HG02798 (cell line): ENCODE measurements at regions not wholly inside any gene's neighbourhood (a gene's known extent, or its start where the extent isn't known, plus 50 kb on each side); places are given as distances from the start of the nearest gene placed in this dataset.

ENCODE experiments used
- ATAC-seq: cut with Tn5 transposase; IDR thresholded peaks from one replicate; pipeline ENCODE4 v1.9.1; 2021; ENCODE audit warnings: mild to moderate bottlenecking; ENCODE audit not compliant: unreplicated experiment, poor library complexity

GRCh38 chr5:11997942-11998341 lies 93.7 kb upstream of the CTNND2 start:
- ATAC-seq = no peak

DNA sequence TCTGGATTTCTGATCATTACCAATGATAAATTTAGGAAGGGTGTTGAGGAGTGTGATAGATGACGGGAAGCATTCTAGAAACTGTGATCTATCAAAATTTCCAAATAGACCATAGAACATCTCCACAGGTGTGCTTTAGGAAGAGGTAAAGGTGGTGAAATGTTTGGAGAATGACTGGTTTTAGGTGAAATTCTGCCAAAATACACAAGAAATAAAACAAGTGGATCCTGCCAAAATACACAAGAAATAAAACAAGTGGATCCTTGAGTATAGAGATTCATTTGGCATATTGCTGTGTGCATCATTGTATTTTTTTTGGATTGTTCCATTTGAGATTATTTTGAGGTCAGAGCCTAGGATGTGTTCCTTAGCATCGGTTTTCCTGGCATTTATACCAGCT lies 88.3 kb upstream of the CTNND2 start:
- no peak for ATAC-seq

- no peak for ATAC-seq
Measured at GRCh38 chr5:11985993-11986392, 81.7 kb upstream of the CTNND2 start.

DNA sequence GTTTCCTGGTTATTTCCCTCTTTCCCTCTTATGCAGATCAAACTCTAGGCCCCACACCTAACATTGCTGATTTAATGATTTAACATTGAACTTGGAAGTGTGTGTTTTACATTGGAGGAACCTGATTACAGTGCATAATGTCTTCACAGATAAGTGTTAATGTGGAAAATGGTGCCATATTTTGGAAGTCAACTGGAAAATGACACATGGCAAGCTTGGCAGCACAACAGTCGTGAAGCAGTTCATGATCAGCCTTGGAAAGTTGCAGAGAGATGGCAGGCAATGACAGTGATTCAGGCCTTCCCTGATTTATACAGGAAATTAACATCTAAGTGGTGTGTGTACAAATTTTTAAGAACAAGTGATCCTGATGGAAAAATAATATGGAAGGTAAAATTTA lies 80.0 kb upstream of the CTNND2 start:
- ATAC-seq = no peak

DNA sequence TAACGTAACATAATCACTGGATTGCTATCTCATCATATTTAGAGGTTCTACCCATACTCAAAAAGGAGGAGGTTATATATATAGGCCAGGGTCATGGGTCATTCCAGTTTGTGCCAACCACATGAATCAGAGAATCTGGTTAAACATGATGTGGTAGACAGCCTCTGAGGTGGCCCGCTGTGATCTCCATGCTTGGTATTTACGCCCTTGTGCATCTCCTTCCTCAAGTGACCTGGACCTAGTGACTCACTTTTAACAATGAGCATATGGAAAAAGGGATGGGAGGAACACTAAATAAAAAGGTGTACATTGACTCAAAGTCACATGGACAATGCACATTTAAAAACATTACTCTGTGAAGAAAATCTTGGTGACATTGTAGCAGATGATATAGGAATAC lies 77.7 kb upstream of the CTNND2 start:
- ATAC-seq = no peak

- no peak for ATAC-seq
Measured at GRCh38 chr5:11977904-11978303, 73.7 kb upstream of the CTNND2 start.

DNA sequence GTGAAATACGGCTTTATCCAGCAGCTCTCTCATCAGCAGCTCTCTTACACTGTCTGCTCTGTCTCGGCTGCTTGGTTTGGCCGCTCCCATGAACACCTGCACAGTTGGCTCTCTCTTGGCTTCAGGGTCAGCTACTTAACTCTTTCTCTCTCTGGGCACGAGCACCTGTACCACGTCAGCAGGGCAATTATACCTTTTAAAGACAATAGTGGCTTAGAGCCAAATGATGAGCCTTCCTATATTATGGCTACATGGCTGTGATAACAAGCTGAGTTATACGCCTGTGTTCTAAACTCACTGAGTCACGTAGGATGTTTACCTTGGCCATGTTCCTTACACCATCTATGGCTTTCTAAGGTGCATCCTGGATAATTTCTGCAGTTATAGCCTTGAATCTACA lies 69.2 kb upstream of the CTNND2 start:
- ATAC-seq = no peak

- ATAC-seq = no peak
Measured at GRCh38 chr5:11963227-11963626, 59.0 kb upstream of the CTNND2 start.

GRCh38 chr5:11962122-11962521 lies 57.9 kb upstream of the CTNND2 start:
- no peak for ATAC-seq

DNA sequence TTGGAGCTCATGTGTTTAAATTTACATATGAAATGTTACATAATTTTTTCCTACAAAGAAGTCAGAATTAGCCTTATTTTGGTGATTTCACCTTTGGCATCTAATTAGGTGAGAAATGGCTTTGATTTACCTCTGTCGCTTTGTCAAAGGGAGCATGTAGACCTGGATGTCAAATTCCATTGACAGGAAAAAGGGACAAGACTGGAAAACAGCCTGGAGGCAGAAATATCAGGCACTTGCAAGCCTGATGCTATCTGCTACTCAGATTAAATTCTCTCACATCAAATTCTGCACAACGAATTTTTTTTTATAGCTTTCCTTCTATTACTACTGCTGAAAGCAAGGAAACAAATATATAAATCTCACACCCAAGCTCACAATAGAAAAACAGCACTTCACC lies 54.1 kb upstream of the CTNND2 start:
- ATAC-seq = no peak

- no peak for ATAC-seq
Measured at GRCh38 chr5:11955331-11955730, 51.1 kb upstream of the CTNND2 start.
